ENCODE measurements at regions not wholly inside any gene's neighbourhood (a gene's known extent, or its start where the extent isn't known, plus 50 kb on each side); places are given as distances from the start of the nearest gene placed in this dataset.

- no peaks in the 10 kb centered on the region for H3K36me3 ChIP-seq
- no peaks in the 10 kb centered on the region for H3K9me3 ChIP-seq
- no peaks in the 10 kb centered on the region for H3K4me1 ChIP-seq
- H3K27me3 ChIP-seq, result no peaks in the 10 kb centered on the region
- DNase-seq, result no peak
- peak; percentile 44 for TF ChIP-seq CTCF (IDR thresholded peaks at IDR 0.05; ENCODE audit: low read depth, low read length)
- H3K4me3 ChIP-seq (ENCODE audit: low read depth, low read length), result no peak overlapping the region
Observed at GRCh38 chrX:100512471-100512870, 72.3 kb upstream of the TNMD start.

GRCh38 chrX:100494646-100495370, 84.7 kb upstream of the PCDH19 start:
- no peaks in the 10 kb centered on the region for H3K9me3 ChIP-seq
- no peak overlapping the region for H3K4me3 ChIP-seq (ENCODE audit: low read depth, low read length)
- no peak for TF ChIP-seq CTCF (IDR thresholded peaks at IDR 0.05; ENCODE audit: low read depth, low read length)
- no peaks in the 10 kb centered on the region for H3K27me3 ChIP-seq
- H3K36me3 ChIP-seq, result no peaks in the 10 kb centered on the region
- H3K4me1 ChIP-seq, result no peaks in the 10 kb centered on the region
- DNase-seq, result no peak

- DNase-seq, result no peak
- Histone ChIP-seq H3K4me3 (ENCODE audit: low read depth, low read length) (no peak overlapping the region), H3K4me1 (no peaks in the 10 kb centered on the region), H3K9me3 (no peaks in the 10 kb centered on the region), H3K36me3 (no peaks in the 10 kb centered on the region), H3K27me3 (no peaks in the 10 kb centered on the region)
- no peak for TF ChIP-seq CTCF (IDR thresholded peaks at IDR 0.05; ENCODE audit: low read depth, low read length)
Observed at GRCh38 chrX:100491174-100491573, 81.1 kb upstream of the PCDH19 start.

DNA sequence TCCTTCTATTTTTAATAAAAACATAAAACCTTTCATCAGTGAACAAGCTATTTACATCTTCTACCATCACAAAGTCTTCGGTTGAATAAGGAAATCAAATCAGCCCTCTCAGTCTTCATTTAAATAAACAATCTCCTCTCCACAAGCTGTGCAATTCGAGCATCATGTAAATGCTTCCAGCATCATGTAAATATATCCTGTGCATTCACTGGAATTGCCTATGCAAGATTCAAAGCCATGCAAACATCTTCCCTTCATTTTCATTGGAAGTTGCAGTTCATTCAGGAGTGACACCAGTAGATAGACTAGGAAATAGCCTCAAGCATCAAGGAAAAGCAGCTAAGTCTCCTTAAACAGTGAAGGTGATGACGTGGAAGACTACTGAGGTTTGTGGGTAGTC, 77.7 kb upstream of the PCDH19 start:
- H3K36me3 ChIP-seq, result no peaks in the 10 kb centered on the region
- TF ChIP-seq CTCF (IDR thresholded peaks at IDR 0.05; ENCODE audit: low read depth, low read length), result no peak
- no peaks in the 10 kb centered on the region for H3K27me3 ChIP-seq
- no peak overlapping the region for H3K4me3 ChIP-seq (ENCODE audit: low read depth, low read length)
- no peak for DNase-seq
- no peaks in the 10 kb centered on the region for H3K9me3 ChIP-seq
- H3K4me1 ChIP-seq, result no peaks in the 10 kb centered on the region

- Histone ChIP-seq H3K36me3 (no peaks in the 10 kb centered on the region), H3K4me1 (no peaks in the 10 kb centered on the region), H3K27me3 (no peaks in the 10 kb centered on the region), H3K9me3 (no peaks in the 10 kb centered on the region), H3K4me3 (ENCODE audit: low read depth, low read length) (no peak overlapping the region)
- DNase-seq, result no peak
- TF ChIP-seq CTCF (IDR thresholded peaks at IDR 0.05; ENCODE audit: low read depth, low read length), result no peak
Observed at GRCh38 chrX:100484971-100485370, 74.9 kb upstream of the PCDH19 start.

DNA sequence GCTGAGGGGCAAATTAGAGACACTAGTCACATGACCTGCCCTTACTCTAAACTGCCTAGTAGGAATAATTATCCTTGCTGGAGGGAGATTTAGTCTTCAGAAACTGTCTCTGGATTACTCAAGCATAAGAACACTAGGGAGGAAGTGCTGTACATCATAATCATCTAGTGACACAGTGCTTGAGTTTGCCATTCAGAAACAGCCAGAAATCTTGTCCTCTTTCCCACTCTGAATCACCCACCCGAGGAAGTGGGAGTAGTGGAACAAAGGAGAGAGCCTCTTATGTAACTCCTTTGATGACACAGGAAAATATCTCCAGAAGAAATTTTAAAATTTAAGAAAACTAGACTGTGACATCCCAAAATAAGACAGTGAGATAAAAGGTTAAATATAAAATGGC, 69.3 kb upstream of the PCDH19 start:
- no peak for DNase-seq
- Histone ChIP-seq H3K27me3 (no peaks in the 10 kb centered on the region), H3K36me3 (no peaks in the 10 kb centered on the region), H3K4me3 (ENCODE audit: low read depth, low read length) (no peak overlapping the region), H3K9me3 (no peaks in the 10 kb centered on the region), H3K4me1 (no peaks in the 10 kb centered on the region)
- no peak for TF ChIP-seq CTCF (IDR thresholded peaks at IDR 0.05; ENCODE audit: low read depth, low read length)

All from BE2C (cell line).